Endothelial cell of umbilical vein (primary cell): ENCODE measurements at regions not wholly inside any gene's neighbourhood (a gene's known extent, or its start where the extent isn't known, plus 50 kb on each side); places are given as distances from the start of the nearest gene placed in this dataset.

Experiments used
- BruUV-seq: library from RNA; stranded (reverse); fragments of 400-500 nt; replicated peaks from 2 replicates; lab custom pipeline; 2021; lab: Mats Ljungman, UMichigan
- CTCF ChIA-PET: fragments of 300-600, 350-600 bp; sonication (Branson Sonifier 250); formaldehyde crosslinking; loops from one replicate; lab custom pipeline; 2021; ENCODE audit warnings: antibody characterized with exemption, inconsistent platforms; lab: Charles Lee
- POLR2A ChIA-PET: fragments of 300-600, 350-600 bp; sonication (Branson Sonifier 250); formaldehyde crosslinking; loops from one replicate; lab custom pipeline; 2021; ENCODE audit warnings: antibody characterized with exemption, inconsistent platforms; lab: Charles Lee
- DNase-seq: peaks from one replicate; pipeline ENCODE4 v3.0.0-alpha.2; 2011; ENCODE audit warnings: low read depth, low spot score
- FAIRE-seq: peaks from 2 replicates; lab custom pipeline; 2011; peaks lifted over from hg19 to GRCh38; lab: Jason Lieb, UNC
- H2AFZ ChIP-seq: 2 replicates; pipeline ENCODE4 v1.6.0; 2012; ENCODE audit warnings: low read depth, low read length, control low read depth, inconsistent platforms
- H3K27ac ChIP-seq: 2 replicates; pipeline ENCODE4 v1.5.1; 2011; ENCODE audit warnings: low read depth, mild to moderate bottlenecking, control low read depth, low read length, moderate library complexity; ENCODE audit not compliant: insufficient read depth
- H3K27me3 ChIP-seq, 2 experiments: 2 replicates each; pipeline versions ENCODE4 v1.6.0 to v1.6.1; 2011; ENCODE audit warnings: low read length in 2 of 2, mixed read lengths in 1 of 2; ENCODE audit not compliant: control insufficient read depth in 2 of 2, insufficient read depth in 2 of 2
- H3K36me3 ChIP-seq, 2 experiments: 2 replicates in 1 of 2; 3 replicates in 1 of 2; pipeline ENCODE4 v1.5.1; 2011; ENCODE audit warnings: low read length in 2 of 2, mild to moderate bottlenecking in 1 of 2, moderate library complexity in 1 of 2; ENCODE audit not compliant: control insufficient read depth in 2 of 2, insufficient read depth in 2 of 2; ENCODE audit errors: extremely low read depth in 1 of 2
- H3K4me1 ChIP-seq: 3 replicates; pipeline ENCODE4 v1.5.1; 2011; ENCODE audit warnings: mild to moderate bottlenecking, low read length; ENCODE audit not compliant: control insufficient read depth, insufficient read depth; ENCODE audit errors: extremely low read depth
- H3K4me2 ChIP-seq: 2 replicates; pipeline ENCODE4 v1.6.1; 2011; ENCODE audit warnings: low read length, control low read depth, mixed read lengths; ENCODE audit not compliant: insufficient read depth
- H3K4me3 ChIP-seq, 3 experiments: fragments of 200-600 bp in 1 of 3; sonication (generic), shearing (Covaris generic) in 1 of 3; replicated peaks in 1 of 3; 2 replicates each; pipeline ENCODE4 v1.5.1; 2011 to 2016; ENCODE audit warnings: control low read depth in 3 of 3, low read length in 3 of 3, mild to moderate bottlenecking in 2 of 3, inconsistent platforms in 1 of 3, low read depth in 1 of 3, moderate library complexity in 1 of 3; ENCODE audit not compliant: insufficient read depth in 1 of 3
- H3K79me2 ChIP-seq: 2 replicates; pipeline ENCODE4 v1.6.0; 2012; ENCODE audit warnings: low read length, inconsistent platforms; ENCODE audit not compliant: control insufficient read depth, insufficient read depth
- H3K9ac ChIP-seq: replicated peaks from 2 replicates; pipeline ENCODE3; 2011; ENCODE audit warnings: low read length, control low read depth; ENCODE audit not compliant: insufficient read depth; ENCODE audit errors: extremely low read depth
- H3K9me1 ChIP-seq: replicated peaks from 3 replicates; pipeline ENCODE4 v1.6.0; 2011; ENCODE audit warnings: mild to moderate bottlenecking, low read length; ENCODE audit not compliant: control insufficient read depth, insufficient read depth; ENCODE audit errors: extremely low read depth
- H3K9me3 ChIP-seq: replicated peaks from 2 replicates; pipeline ENCODE4 v1.5.1; 2012; ENCODE audit warnings: low read length, inconsistent platforms; ENCODE audit not compliant: control insufficient read depth, insufficient read depth
- H4K20me1 ChIP-seq: replicated peaks from 2 replicates; pipeline ENCODE3; 2011; ENCODE audit warnings: mild to moderate bottlenecking, low read length; ENCODE audit not compliant: control insufficient read depth, insufficient read depth; ENCODE audit errors: extremely low read depth
- EZH2 ChIP-seq: IDR thresholded peaks from 2 replicates; pipeline ENCODE4 v1.6.1; 2012; ENCODE audit warnings: borderline replicate concordance, low read depth, mild to moderate bottlenecking, moderate library complexity, low read length, inconsistent platforms; ENCODE audit not compliant: severe bottlenecking
- FOS ChIP-seq: IDR thresholded peaks from 2 replicates; pipeline ENCODE4 v1.6.1; 2011; ENCODE audit warnings: mild to moderate bottlenecking, low read length, moderate library complexity, borderline replicate concordance; ENCODE audit not compliant: insufficient read depth
- GATA2 ChIP-seq: IDR thresholded peaks from 2 replicates; pipeline ENCODE4 v1.7.0; 2011; ENCODE audit warnings: low read depth, mild to moderate bottlenecking, moderate library complexity, mixed read lengths, low read length; ENCODE audit not compliant: insufficient read length, insufficient read depth
- JUN ChIP-seq: IDR thresholded peaks from 2 replicates; pipeline ENCODE4 v1.6.1; 2011; ENCODE audit warnings: borderline replicate concordance, low read depth; ENCODE audit not compliant: insufficient read length, insufficient read depth
- MYC ChIP-seq: IDR thresholded peaks from one replicate; pipeline ENCODE4 v1.6.1; 2011; ENCODE audit warnings: mild to moderate bottlenecking, low read depth, low read length
- POLR2A ChIP-seq: IDR thresholded peaks from 2 replicates; pipeline ENCODE4 v1.6.1; 2012; ENCODE audit warnings: low read depth, mild to moderate bottlenecking, control low read depth, low read length
- POLR2AphosphoS5 ChIP-seq: IDR thresholded peaks from 2 replicates; pipeline ENCODE4 v1.6.1; 2012; ENCODE audit warnings: low read depth, mild to moderate bottlenecking, control low read depth, low read length, moderate library complexity; ENCODE audit not compliant: insufficient read depth
- dilution Hi-C: fragments of 300-500 bp; cut with MboI; formaldehyde crosslinking; loops from one replicate; pipeline ENCODE4 v1.15.0; 2019; ENCODE audit warnings: low sequenced_read_pairs; ENCODE audit not compliant: extremely low pct_ligation_motif_present
- intact Hi-C: fragments of 100-400 bp; cut with micrococcal nuclease; formaldehyde crosslinking; loops from one replicate; pipeline ENCODE4 v1.10.0; 2022
- TF ChIP-seq, protein P1 (sequence below), 2 donors: IDR thresholded peaks; 1 replicate in 1 of 2; 2 replicates in 1 of 2; pipeline ENCODE4 v1.5.1; 2011; ENCODE audit warnings: low read length in 2 of 2, mild to moderate bottlenecking in 2 of 2, moderate library complexity in 2 of 2, control low read depth in 1 of 2, inconsistent platforms in 1 of 2, low read depth in 1 of 2; ENCODE audit not compliant: insufficient read depth in 1 of 2; ENCODE audit errors: extremely low read depth in 1 of 2
- TF ChIP-seq, protein P2 (sequence below): IDR thresholded peaks from 2 replicates; pipeline ENCODE4 v1.6.1; 2011; ENCODE audit not compliant: insufficient read depth, insufficient read length

DNA sequence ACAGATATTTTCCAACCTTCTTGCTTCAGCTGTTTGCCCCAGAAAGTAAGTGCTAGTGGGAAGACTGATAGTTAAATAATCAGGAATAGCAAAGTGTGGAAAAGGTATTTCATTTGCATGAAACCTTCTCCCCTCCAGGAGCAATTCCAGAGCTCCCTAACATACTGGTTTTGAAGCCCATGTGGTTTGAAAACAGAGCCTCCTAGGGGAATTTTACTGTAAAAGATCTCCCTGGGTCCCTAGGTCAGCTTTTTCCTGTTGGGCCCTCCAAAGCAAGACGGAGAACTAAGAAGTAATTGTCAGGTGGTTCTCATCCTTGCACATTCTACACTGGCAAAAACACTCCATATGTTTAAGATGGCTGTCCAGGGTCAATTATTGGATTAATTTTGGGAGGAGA lies 218.7 kb upstream of the FOXD3 start:
- DNase-seq (no peak), FAIRE-seq (no peak)
- Histone ChIP-seq H3K27ac (no peak overlapping the region), H3K9me1 (no peaks in the 10 kb centered on the region), H3K4me2 (no peak overlapping the region), H3K4me3 (no peak overlapping the region), H2AFZ (no peak overlapping the region), H3K27me3 (peaks cover 4 to 17% of the 10 kb centered on the region in 2 experiments), H3K79me2 (no peaks in the 10 kb centered on the region), H4K20me1 (no peaks in the 10 kb centered on the region), H3K9ac (no peak overlapping the region), H3K9me3 (no peaks in the 10 kb centered on the region), H3K4me1 (no peaks in the 10 kb centered on the region), H3K36me3 (no peaks in the 10 kb centered on the region)
- dilution Hi-C loops (no loop called here), intact Hi-C loops (no loop called here)
- CTCF ChIA-PET = no interaction called here
- no TSS peak for BruUV-seq
- TF ChIP-seq EZH2 (no peak), FOS (no peak), MYC (no peak), GATA2 (no peak), POLR2AphosphoS5 (no peak), POLR2A (no peak), JUN (no peak)
- TF ChIP-seq, protein P1, sequence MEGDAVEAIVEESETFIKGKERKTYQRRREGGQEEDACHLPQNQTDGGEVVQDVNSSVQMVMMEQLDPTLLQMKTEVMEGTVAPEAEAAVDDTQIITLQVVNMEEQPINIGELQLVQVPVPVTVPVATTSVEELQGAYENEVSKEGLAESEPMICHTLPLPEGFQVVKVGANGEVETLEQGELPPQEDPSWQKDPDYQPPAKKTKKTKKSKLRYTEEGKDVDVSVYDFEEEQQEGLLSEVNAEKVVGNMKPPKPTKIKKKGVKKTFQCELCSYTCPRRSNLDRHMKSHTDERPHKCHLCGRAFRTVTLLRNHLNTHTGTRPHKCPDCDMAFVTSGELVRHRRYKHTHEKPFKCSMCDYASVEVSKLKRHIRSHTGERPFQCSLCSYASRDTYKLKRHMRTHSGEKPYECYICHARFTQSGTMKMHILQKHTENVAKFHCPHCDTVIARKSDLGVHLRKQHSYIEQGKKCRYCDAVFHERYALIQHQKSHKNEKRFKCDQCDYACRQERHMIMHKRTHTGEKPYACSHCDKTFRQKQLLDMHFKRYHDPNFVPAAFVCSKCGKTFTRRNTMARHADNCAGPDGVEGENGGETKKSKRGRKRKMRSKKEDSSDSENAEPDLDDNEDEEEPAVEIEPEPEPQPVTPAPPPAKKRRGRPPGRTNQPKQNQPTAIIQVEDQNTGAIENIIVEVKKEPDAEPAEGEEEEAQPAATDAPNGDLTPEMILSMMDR (IDR thresholded peaks at IDR 0.05; ENCODE audit: extremely low read depth in 1 of 2, insufficient read depth in 1 of 2, low read depth in 1 of 2, low read length in 2 of 2) = no peak
- TF ChIP-seq, protein P2, sequence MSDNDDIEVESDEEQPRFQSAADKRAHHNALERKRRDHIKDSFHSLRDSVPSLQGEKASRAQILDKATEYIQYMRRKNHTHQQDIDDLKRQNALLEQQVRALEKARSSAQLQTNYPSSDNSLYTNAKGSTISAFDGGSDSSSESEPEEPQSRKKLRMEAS = no peak
- POLR2A ChIA-PET = no interaction called here
